Amygdala (tissue), 56 donors: ENCODE measurements at regions not wholly inside any gene's neighbourhood (a gene's known extent, or its start where the extent isn't known, plus 50 kb on each side); places are given as distances from the start of the nearest gene placed in this dataset.
"Not testable (repeated sequence)": the region's sequence is repeated elsewhere in the genome, so short reads cannot be mapped to it uniquely, and the experiment has no call there.

ENCODE experiments used
- DNase-seq, 56 donors: peaks; one replicate each; lab custom pipeline; 2025; lab: John Stamatoyannopoulos, UW

DNA sequence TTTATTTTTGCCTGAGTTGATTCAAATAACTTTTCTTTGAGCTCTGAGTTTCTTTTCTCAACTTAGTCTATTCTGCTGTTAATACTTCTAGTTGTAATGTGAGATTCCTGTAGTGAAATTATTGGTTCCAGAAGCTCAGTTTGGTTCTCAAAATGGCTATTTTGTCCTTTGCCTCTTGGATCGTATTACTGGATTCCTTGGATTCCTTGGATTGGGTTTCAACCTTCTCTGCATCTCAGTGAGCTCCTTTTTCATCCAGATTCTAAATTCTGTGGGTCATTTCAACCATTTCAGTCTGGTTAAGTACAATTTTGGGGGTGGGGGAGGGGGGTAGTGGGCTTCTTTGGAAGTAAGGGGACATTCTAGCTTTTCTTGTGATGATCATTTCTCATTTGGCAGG is 341.1 kb upstream of the CNTN5 start:
- no peak for DNase-seq

DNA sequence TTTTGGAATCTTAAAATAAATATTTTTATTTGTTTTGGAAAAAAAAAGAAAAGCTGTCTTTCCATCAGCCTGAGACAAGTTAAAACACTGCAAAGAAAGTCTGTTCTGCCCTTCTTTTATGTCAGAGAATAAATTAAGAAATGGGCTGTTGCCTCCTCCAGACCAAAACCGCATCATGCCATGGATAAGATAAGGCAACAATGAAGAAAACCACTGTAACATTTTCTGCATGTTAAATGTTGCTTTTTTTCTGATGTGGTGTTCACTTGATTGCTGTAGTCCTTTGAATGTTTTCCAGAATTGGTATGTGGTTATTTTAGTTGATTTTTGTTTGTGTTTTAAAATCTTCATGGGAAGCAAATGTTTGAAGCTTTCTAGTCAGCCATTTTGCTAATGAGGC is 319.2 kb upstream of the CNTN5 start:
- no peak for DNase-seq

DNA sequence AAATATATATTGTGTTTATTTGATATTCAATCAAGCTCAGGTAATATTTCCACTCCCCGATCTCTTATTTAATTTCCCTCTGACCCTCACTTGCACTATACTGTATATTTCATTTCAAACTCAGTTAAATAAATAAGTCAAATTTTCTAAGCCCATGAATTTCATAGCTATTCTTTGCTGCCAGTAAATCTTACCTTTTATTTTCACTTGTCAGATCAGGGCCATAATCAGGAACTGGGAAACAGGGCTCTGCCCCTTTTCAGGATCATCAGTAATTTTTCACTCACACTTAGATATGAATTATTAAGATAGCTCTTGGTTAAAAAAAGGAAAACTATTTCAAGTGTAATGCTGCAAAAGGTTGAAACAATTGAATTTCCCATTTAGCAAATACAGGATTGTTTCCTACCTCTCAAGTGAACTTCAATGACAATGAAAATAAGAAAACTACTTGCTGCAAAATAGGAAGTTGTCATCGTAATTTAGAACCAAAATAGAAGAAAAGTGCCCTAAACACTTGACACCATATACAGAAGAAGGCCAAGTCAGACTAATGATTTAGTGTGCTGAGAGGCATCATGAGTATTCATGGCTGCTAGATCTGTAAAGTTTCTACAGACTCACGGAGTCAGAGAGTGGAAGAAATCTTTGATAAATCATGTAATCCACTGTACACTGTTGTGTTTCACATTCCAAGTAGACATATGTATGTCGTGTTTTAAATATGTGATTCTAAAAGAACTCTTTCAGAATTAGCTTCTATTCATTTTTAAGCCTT is 316.8 kb upstream of the CNTN5 start:
- no peak for DNase-seq

DNA sequence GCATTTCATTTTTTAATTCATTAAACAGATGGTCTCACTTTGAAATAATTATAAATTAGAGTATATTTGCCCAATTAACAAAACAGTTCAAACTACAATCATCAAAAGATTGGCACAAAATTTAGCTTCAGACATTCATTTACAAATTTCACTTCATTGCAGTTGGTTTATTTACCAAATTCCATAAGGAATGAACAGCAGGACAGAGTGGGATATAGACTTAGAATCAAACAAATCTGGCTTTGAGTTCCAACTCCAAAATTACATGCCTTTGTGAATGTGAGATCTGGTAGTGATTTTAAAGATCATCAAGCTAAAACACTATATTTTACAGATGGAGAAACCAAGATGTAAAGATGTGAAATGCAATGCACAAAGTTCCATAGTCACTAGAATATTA is 310.7 kb upstream of the CNTN5 start:
- no peak for DNase-seq

DNA sequence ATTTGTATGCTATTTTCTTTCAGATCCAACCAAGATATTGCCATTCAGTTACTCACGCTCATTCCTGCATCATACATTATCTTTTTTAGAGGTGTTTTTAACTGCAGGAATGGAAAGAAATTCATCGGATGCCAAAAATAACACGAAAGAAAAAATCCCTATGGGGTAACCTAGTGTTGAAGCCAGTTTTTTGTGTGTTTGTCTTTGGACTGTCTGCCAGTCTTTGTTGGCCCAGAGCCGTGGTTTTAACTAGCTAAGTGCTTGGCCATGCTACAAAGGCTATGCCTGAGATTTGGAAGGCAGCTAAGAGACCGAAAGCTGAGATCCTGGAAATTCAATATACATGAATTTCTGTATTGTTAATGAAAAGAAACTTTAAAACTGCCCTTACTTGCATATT is 309.8 kb upstream of the CNTN5 start:
- DNase-seq: peak in 1 of 56 donors; percentile 3

DNA sequence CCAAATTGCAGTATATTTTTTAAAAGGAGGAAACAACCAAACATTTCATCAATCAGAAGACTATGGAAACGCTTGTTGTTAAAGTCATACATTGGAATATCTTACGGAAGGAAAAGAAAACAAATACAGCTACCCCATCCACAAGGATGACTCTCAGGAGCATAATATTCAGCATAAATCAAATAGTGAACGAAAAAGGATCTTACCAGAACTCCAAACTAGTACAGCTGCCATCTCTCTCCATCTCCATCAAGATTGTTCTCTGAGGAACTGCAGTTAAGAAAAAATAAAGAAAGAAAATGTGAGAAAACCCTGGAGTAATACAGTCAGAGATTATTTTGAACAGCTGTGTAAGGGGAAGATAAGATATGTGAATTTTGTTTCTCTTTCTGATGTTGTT is 299.8 kb upstream of the CNTN5 start:
- DNase-seq: no peak

DNA sequence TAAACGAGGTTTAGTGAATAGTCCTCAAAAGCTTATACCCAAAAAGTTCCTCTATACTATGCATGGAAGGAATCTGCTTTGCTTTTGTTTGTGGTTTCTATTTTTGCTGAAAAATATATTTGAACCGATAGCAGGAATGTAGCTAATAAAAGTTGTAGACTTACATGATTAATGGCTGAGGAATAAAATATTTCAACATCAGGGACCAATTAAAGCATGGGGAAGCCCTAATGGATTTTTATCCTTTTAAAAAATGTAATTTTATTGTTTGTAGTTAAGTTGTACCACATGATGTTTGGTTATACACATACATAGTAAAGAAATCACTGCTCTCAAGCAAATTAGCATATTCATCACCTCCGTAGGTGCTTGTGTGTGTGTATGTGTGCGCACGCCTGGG is 295.3 kb upstream of the CNTN5 start:
- DNase-seq: no peak

DNA sequence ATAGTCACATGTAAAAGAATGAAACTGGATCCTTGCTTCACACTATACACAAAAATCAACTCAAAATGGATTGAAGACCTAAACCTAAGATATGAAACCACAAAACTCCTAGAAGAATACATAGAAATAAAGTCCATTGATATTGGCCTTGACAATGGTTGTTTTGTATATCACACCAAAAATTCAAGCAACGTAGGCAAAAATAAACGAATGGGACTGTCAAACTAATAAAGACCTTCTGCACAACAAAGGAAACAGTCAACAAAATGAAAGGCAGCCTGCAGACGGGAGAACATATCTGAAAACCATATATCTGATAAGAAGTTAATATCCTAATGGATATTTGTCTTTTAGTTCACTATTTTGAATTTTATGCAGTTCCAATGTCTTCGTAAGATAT is 292.3 kb upstream of the CNTN5 start:
- no peak for DNase-seq

DNA sequence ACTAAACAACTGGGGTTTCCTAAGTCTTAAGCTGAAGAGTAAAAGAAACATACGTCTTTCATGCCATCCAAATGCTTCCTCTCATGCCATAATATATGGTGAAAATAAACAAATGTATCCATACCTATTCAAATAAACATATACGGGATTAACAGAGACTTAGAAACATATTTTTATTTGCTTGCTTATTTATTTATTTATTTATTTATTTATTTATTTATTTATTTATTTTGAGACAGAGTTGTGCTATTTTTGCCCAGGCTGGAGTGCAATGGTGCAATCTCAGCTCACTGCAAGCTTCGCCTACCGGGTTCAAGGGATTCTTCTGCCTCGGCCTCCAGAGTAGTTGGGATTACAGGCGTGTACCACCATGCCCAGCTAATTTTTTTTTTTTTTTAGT is 291.6 kb upstream of the CNTN5 start:
- DNase-seq: no peak

DNA sequence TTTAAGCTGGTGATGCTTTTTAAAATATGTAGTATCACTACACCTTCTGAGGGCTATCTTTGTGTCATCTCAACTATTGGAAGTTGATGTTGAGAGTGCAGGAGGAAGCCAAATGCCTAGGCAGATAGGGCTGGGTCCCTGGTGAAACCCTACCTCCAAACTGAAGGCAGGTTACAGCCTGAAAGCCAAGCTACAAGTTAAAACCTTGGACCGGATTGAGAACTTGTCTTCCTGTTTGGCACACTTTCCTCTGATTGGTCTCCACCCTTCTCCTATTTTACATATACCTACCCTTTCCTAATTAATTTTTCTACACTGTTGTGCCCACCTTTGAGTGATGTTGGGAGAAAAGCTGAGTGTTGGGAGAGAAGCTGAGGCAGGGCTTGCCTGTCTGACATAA is 287.8 kb upstream of the CNTN5 start:
- no peak for DNase-seq

DNA sequence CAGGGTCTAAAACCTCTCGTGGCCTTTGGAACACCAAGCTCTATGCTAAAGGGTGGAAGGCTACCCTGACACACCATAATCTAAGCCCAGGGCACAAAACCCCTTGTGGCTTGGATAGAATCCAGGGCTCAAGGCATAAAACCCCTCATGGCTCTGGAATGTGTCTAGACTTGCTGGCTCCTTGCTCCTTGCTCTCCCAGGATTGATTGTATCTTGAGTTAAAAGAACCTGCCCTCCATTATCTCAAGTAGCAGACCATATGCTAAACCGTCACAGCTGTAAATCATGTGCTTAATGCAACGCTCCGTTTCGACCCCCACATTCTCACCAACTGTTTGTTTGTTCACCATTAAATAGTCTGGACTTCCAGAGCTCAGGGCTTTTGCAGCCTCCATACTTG is 287.4 kb upstream of the CNTN5 start:
- not testable (repeated sequence) for DNase-seq

DNA sequence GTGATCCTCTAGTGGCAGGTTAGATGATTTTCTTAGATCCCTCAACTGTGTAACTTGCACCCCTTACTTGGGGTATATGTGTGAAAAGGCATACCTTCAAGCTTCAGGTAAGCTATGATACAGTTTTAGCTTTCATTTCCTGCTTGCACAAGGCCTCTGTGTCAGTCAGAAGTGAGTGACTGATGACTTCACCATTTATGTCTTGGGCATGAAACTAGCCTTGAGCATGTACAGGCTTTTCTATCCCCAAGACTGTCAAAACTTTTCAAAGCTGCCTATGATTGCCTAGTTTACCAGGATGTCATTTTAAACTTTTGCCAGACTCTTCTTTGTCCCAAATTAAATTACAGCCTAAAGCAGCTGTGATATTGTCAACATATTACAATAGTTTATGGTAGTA is 286.1 kb upstream of the CNTN5 start:
- no peak for DNase-seq

DNA sequence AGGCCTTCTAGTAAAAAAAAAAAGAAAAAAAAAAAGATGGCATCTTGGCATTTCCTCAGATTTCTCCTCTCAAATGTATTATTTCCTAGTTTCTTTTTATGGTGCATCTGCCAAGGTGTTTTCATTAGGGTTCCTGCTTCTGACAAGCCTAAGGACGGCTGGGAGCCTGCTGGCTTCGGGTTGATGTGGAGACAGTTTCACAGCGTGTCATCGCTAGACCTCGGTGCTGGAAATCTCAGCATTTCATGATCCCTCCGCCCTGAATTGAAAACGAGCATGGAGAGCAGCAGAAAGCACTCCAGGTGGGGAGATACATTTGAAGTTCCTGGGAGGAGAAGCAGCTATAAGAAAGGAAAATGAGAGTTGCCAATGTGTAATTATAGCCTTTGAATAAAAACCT is 283.9 kb upstream of the CNTN5 start:
- no peak for DNase-seq

DNA sequence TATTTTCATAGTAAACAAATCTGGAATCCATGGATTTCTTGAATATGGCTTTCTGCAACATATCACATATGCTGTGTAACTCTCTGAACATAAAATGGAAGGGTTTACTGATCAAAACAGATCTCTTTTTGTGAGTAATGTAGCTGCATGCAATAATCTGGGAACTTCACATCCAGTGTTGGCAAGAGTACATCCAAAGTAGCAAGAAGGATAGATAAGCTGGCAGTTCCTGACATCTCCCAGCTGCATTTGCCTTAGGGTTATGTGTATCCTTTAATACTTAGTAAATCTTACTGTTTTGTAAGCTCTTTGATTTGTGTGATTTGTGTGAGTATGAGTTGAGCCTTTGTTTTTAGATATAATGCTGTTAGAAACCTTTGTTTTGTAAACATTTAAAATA is 280.4 kb upstream of the CNTN5 start:
- DNase-seq: no peak

DNA sequence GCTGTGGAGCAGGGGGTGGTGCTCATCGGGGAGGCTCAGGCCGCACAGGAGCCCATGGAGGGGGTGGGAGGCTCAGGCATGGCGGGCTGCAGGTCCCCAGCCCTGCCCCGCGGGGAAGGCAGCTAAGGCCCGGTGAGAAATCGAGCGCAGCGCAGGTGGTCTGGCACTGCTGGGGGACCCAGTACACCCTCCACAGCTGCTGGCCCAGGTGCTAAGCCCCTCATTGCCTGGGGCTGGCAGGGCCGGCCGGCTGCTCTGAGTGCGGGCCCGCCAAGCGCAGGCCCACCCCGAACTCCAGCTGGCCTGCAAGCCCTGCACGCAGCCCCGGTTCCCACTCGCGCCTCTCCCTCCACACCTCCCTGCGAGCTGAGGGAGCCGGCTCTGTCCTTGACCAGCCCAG is 257.3 kb upstream of the CNTN5 start:
- not testable (repeated sequence) for DNase-seq

DNA sequence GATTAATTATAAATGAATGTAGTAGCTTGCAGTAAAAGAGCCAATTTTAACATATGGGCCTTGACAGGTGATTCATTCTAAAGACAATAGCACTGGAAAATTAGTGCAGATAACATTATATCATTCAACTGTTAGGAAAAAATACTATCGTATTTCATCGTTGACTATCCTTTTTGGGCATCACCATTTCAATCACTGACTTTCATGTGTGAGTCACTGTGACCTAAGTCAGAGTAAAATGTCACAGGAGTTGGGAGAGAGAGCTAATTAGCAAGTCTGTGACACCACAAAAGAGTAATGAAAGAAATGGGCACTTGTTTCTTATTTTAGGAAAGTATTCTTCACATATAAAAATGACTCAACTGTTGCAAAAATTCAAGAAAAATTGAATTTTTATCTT is 253.8 kb upstream of the CNTN5 start:
- DNase-seq: no peak

DNA sequence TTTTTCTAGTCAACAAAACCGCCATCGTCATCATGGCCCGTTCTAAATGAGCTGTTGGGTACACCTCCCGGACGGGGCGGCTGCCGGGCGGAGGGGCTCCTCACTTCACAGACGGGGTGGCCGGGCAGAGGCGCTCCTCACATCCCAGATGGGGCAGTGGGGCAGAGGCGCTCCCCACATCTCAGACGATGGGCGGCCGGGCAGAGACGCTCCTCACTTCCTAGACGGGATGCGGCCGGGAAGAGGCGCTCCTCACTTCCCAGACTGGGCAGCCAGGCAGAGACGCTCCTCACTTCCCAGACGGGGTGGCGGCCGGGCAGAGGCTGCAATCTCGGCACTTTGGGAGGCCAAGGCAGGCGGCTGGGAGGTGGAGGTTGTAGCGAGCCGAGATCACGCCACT is 250.7 kb upstream of the CNTN5 start:
- not testable (repeated sequence) for DNase-seq

DNA sequence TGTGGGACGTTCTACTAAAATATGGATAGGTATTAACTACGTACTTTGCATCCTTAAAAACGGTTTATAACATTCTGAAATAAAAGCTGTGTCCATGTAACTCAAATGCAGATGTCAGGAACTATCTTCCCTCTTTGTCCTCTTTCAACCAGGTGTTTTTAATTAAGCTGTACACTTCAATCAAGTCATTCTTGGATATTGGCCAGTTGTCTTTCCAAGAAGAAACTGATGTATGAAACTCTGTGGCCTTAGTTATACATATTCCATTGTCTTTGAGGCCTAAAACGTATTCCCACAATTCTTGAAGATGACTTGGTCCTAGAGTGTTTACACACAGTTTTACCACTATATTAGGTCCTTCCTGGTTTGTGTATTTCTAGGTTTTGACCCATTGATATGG is 249.0 kb upstream of the CNTN5 start:
- DNase-seq: no peak

DNA sequence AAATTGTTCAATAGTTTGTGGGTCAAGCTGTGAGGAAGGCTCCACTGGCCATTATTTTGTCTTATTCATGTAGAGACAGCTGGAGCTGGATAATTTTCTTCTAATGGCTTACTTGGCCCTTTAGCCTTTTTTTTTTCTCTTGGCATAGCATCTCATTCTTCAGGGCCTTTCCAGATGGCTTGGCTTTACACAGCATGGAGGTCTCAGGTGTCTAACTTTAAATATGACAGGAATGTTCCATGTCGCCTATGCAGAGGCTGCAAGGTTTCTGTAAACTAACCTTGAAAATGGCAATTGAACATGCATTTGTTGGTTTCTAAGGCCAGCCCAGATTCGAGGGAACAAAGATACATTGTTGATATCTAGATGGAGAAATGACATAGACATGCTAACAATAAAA is 247.9 kb upstream of the CNTN5 start:
- no peak for DNase-seq

DNA sequence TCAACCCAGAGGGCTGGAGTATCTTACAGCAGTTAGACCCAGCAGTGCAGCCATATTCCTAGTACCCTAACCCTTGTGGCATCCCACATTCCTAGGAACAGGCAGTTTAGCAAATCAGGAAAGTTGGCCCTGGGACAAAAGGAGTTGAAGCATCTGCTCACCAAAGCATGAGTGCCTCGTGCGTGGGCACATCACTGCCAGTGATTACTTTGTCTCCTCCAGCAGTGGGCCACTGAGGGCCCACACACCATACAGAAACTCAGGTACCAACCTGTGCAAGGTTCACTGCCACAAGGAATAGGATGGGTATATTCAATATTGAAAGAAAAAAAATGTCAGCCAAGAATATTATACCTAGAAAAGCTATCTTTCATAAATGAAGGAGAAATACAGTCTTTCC is 227.5 kb upstream of the CNTN5 start:
- DNase-seq: no peak

DNA sequence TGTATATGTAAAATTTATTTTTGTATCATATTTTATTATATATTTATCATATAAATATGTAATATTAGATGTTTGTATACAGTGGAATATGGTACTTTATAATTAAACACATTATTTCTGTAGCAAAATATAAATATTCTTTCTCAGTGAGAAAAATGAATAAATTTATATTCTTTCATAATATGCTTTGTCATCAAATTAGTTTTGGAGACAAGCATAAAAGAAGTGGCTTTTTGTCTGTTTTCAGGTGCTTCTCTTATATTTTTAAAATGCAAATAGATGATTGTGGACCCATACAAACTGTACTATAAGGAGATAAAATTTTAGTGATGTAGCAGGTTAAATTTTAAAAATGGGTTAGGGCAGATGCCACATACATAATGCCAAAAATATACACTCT is 222.4 kb upstream of the CNTN5 start:
- no peak for DNase-seq

DNA sequence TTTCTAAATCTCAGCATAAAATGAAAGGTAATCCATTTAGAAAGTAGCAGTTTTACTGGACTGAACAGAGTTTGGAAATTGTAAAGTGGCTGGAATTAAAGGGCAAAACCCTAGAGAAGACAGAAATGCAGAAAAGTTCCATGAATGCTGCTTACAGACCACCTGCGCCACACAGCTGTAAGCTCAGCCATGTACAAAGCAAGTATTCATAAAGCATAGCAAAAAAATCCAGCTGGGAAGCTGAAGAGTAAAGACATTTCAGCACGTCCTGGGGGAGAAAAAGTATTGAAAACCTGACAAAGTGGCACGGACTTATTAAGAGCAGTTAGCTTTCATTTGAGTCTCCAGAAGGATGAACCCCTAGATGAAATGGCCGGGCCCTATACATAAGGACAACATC is 220.1 kb upstream of the CNTN5 start:
- DNase-seq: no peak
